ENCODE measurements at regions not wholly inside any gene's neighbourhood (a gene's known extent, or its start where the extent isn't known, plus 50 kb on each side); places are given as distances from the start of the nearest gene placed in this dataset.

- TF ChIP-seq, protein P1, sequence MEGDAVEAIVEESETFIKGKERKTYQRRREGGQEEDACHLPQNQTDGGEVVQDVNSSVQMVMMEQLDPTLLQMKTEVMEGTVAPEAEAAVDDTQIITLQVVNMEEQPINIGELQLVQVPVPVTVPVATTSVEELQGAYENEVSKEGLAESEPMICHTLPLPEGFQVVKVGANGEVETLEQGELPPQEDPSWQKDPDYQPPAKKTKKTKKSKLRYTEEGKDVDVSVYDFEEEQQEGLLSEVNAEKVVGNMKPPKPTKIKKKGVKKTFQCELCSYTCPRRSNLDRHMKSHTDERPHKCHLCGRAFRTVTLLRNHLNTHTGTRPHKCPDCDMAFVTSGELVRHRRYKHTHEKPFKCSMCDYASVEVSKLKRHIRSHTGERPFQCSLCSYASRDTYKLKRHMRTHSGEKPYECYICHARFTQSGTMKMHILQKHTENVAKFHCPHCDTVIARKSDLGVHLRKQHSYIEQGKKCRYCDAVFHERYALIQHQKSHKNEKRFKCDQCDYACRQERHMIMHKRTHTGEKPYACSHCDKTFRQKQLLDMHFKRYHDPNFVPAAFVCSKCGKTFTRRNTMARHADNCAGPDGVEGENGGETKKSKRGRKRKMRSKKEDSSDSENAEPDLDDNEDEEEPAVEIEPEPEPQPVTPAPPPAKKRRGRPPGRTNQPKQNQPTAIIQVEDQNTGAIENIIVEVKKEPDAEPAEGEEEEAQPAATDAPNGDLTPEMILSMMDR (IDR thresholded peaks at IDR 0.05) = no peak
- TF ChIP-seq POLR2A (IDR thresholded peaks at IDR 0.05) = no peak
Measured at GRCh38 chr4:180717451-180718033, 1525.7 kb upstream of the TENM3 start.
